Neuronal stem cell (in vitro differentiated cells): ENCODE measurements at regions not wholly inside any gene's neighbourhood (a gene's known extent, or its start where the extent isn't known, plus 50 kb on each side); places are given as distances from the start of the nearest gene placed in this dataset.

ENCODE experiments used
- DNase-seq: peaks from one replicate; pipeline ENCODE4 v3.0.0-alpha.2; 2013; ENCODE audit warnings: low spot score
- H2AFZ ChIP-seq: one replicate; pipeline ENCODE4 v1.6.1; 2013; ENCODE audit warnings: mild to moderate bottlenecking, low read length, inconsistent platforms
- H2AK5ac ChIP-seq: 2 replicates; pipeline ENCODE4 v1.6.1; 2013; ENCODE audit warnings: low read depth, mild to moderate bottlenecking, inconsistent platforms, low read length, moderate library complexity, mixed read lengths
- H2BK120ac ChIP-seq: 2 replicates; pipeline ENCODE4 v1.6.1; 2013; ENCODE audit warnings: low read depth, mild to moderate bottlenecking, inconsistent platforms, low read length, moderate library complexity, mixed read lengths
- H2BK12ac ChIP-seq: one replicate; pipeline ENCODE4 v1.6.1; 2013; ENCODE audit warnings: low read length, inconsistent platforms
- H2BK15ac ChIP-seq: 2 replicates; pipeline ENCODE4 v1.6.1; 2013; ENCODE audit warnings: mild to moderate bottlenecking, low read length, inconsistent platforms, mixed read lengths
- H2BK5ac ChIP-seq: one replicate; pipeline ENCODE4 v1.6.1; 2013; ENCODE audit warnings: inconsistent platforms, mild to moderate bottlenecking, low read length, moderate library complexity
- H3K14ac ChIP-seq: one replicate; pipeline ENCODE4 v1.6.1; 2013; ENCODE audit warnings: low read length, inconsistent platforms
- H3K18ac ChIP-seq: 2 replicates; pipeline ENCODE4 v1.6.1; 2013; ENCODE audit warnings: low read length, inconsistent platforms
- H3K23ac ChIP-seq: 2 replicates; pipeline ENCODE4 v1.6.1; 2013; ENCODE audit warnings: low read depth, mild to moderate bottlenecking, mixed read lengths, low read length, inconsistent platforms; ENCODE audit not compliant: poor library complexity
- H3K27ac ChIP-seq: replicated peaks from 3 replicates; pipeline ENCODE4 v1.5.1; 2013; ENCODE audit warnings: low read length, inconsistent platforms
- H3K27me3 ChIP-seq, 3 experiments: 2 replicates each; pipeline ENCODE4 v1.6.1; 2013; ENCODE audit warnings: low read length in 3 of 3, mild to moderate bottlenecking in 2 of 3, inconsistent platforms in 1 of 3, low read depth in 1 of 3, mixed read lengths in 1 of 3, moderate library complexity in 1 of 3; ENCODE audit not compliant: control insufficient read depth in 3 of 3, insufficient read depth in 3 of 3
- H3K36me3 ChIP-seq, 2 donors: replicated peaks in 1 of 2; 2 replicates each; pipeline ENCODE4 v1.6.1; 2013; ENCODE audit warnings: low read length in 2 of 2; ENCODE audit not compliant: control insufficient read depth in 2 of 2, insufficient read depth in 2 of 2
- H3K4ac ChIP-seq: 2 replicates; pipeline ENCODE4 v1.6.1; 2013; ENCODE audit warnings: inconsistent platforms, mild to moderate bottlenecking, low read length, moderate library complexity
- H3K4me1 ChIP-seq, 2 donors: 1 replicate in 1 of 2; 2 replicates in 1 of 2; pipeline ENCODE4 v1.6.1; 2013; ENCODE audit warnings: low read length in 2 of 2, low read depth in 1 of 2; ENCODE audit not compliant: control insufficient read depth in 2 of 2, insufficient read depth in 1 of 2
- H3K4me2 ChIP-seq: one replicate; pipeline ENCODE4 v1.6.1; 2013; ENCODE audit warnings: mild to moderate bottlenecking, low read length, inconsistent platforms; ENCODE audit not compliant: insufficient read depth, poor library complexity, severe bottlenecking
- H3K4me3 ChIP-seq, 2 donors: 2 replicates each; pipeline ENCODE4 v1.5.1; 2013; ENCODE audit warnings: low read length in 2 of 2, mild to moderate bottlenecking in 2 of 2, inconsistent platforms in 1 of 2, moderate library complexity in 1 of 2
- H3K79me1 ChIP-seq: one replicate; pipeline ENCODE4 v1.6.1; 2013; ENCODE audit warnings: low read depth, mild to moderate bottlenecking, inconsistent platforms, low read length, moderate library complexity
- H3K9ac ChIP-seq: one replicate; pipeline ENCODE4 v1.6.1; 2013; ENCODE audit warnings: mild to moderate bottlenecking, low read depth, low read length, inconsistent platforms; ENCODE audit not compliant: poor library complexity
- H3K9me3 ChIP-seq, 2 donors: replicated peaks in 1 of 2; 2 replicates each; pipeline versions ENCODE3 to v1.6.1; 2013; ENCODE audit warnings: low read length in 2 of 2, mild to moderate bottlenecking in 2 of 2, inconsistent platforms in 1 of 2, low read depth in 1 of 2, mixed read lengths in 1 of 2, moderate library complexity in 1 of 2; ENCODE audit not compliant: control insufficient read depth in 2 of 2, insufficient read depth in 1 of 2
- H4K8ac ChIP-seq: one replicate; pipeline ENCODE4 v1.6.1; 2013; ENCODE audit warnings: low read depth, mild to moderate bottlenecking, inconsistent platforms, low read length, moderate library complexity
- H4K91ac ChIP-seq: one replicate; pipeline ENCODE4 v1.6.1; 2013; ENCODE audit warnings: low read length, low read depth, mild to moderate bottlenecking, inconsistent platforms; ENCODE audit not compliant: poor library complexity
- WGBS, 2 donors: extraction: QIAGEN DNeasy Blood & Tissue Kit; methylation state at CpG; one replicate each; pipeline ENCODE4 v1.1.7; 2013; ENCODE audit warnings: missing lambda C conversion rate in 2 of 2, mixed read lengths in 1 of 2; ENCODE audit not compliant: insufficient read length in 2 of 2, insufficient replicate concordance in 1 of 2; ENCODE audit errors: extremely low coverage in 2 of 2; 5-methylcytosine and 5-hydroxymethylcytosine counted together

DNA sequence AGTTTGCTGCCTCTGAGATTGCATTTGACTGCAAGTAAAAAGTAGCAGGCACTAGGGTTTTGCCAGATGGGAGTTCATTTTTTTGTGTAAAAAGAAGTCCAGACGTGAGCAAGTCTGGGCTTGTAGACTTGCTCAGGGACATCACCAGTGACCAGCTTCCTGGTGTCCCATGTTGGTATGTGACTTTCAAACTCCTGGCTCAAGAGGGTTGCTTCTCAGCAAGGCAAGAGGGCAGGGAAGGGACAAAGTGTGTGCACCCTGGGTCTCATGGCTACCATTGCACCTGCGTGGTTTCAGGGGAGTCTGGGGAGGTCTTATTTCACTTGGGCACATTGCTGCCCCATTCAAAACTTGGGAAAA is 79.3 kb upstream of the ZNF716 start:
- Histone ChIP-seq H3K23ac (no peak overlapping the region), H3K4me2 (no peak overlapping the region)
- WGBS, 2 donors, result no CpG with 5 or more reads among the region's 2 CpGs

DNA sequence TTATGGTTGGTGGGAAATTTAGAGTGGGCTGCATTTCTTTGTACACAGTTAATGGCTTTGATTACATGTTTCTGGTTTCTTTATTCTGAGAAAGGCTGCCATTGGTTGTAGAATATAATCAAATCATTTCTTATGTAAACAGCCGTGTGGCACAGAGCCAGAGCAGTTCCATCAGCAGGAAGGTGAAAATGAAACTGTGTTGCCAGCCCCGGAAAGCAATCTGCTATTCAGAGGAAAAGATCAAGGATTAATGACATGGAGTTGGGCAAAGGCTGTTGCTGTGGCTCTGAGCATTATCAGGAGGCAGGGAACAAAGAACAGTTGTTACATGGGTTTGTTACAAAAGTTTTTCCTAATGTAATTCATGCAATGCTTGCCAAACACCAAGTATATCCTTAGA is 74.2 kb upstream of the ZNF716 start:
- H3K14ac ChIP-seq, result no peak overlapping the region
- H3K23ac ChIP-seq, result no peak overlapping the region
- peaks cover 0 to 39% of the 10 kb centered on the region in 2 donors for H3K9me3 ChIP-seq
- no peak overlapping the region for H2AFZ ChIP-seq
- H3K36me3 ChIP-seq, result no peaks in the 10 kb centered on the region
- H2BK120ac ChIP-seq, result no peak overlapping the region
- no CpG with 5 or more reads among the region's 2 CpGs for WGBS, 2 donors
- H3K27ac ChIP-seq, result no peak overlapping the region
- no peak overlapping the region for H2BK12ac ChIP-seq
- no peaks in the 10 kb centered on the region for H3K4me1 ChIP-seq
- H3K18ac ChIP-seq, result no peak overlapping the region
- H3K9ac ChIP-seq, result no peak overlapping the region
- H3K4me3 ChIP-seq, result no peak overlapping the region
- no peak overlapping the region for H4K8ac ChIP-seq
- H3K4me2 ChIP-seq, result no peak overlapping the region
- H3K27me3 ChIP-seq, result no peaks in the 10 kb centered on the region
- DNase-seq, result no peak
- no peak overlapping the region for H2AK5ac ChIP-seq
- no peak overlapping the region for H4K91ac ChIP-seq
- no peaks in the 10 kb centered on the region for H3K79me1 ChIP-seq
- no peak overlapping the region for H2BK15ac ChIP-seq
- no peak overlapping the region for H2BK5ac ChIP-seq
- H3K4ac ChIP-seq, result no peak overlapping the region

More for the DNA sequence above, 79.3 kb upstream of the ZNF716 start:
- no peak overlapping the region for H2AK5ac ChIP-seq
- no peaks in the 10 kb centered on the region for H3K4me1 ChIP-seq
- H3K9ac ChIP-seq, result no peak overlapping the region
- H3K14ac ChIP-seq, result no peak overlapping the region
- H2BK120ac ChIP-seq, result no peak overlapping the region
- no peaks in the 10 kb centered on the region for H3K36me3 ChIP-seq
- H2AFZ ChIP-seq, result no peak overlapping the region
- peak overlapping the region in 1 of 2 donors; percentile 50 for H3K4me3 ChIP-seq
- H4K8ac ChIP-seq, result no peak overlapping the region
- no peaks in the 10 kb centered on the region for H3K79me1 ChIP-seq
- no peak overlapping the region for H2BK15ac ChIP-seq
- no peak overlapping the region for H2BK12ac ChIP-seq
- no peak overlapping the region for H3K18ac ChIP-seq
- H4K91ac ChIP-seq, result no peak overlapping the region
- H3K27ac ChIP-seq, result no peak overlapping the region
- no peak overlapping the region for H3K4ac ChIP-seq
- no peaks in the 10 kb centered on the region for H3K27me3 ChIP-seq
- no peak overlapping the region for H2BK5ac ChIP-seq
- no peak for DNase-seq
- peaks cover 0 to 50% of the 10 kb centered on the region in 2 donors for H3K9me3 ChIP-seq

DNA sequence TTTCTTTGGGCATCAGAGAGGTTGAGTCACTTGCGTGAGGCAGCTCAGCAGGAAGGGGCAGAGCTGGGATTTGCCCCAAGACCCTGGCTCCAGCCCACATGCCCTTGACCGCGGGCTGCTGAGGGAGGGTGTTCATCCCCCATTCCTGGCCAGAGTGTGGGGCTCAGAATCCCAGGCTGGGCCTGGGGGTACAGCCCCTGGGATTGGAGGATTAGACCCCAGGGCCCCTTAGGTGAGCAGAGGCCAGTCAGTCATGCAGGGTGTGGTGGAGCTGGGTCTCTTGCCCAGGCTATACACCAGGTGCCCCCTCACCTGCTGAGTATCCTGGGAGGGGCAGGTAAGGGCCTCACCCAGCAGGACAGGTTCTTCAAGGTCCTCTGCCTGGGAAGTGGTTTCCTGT is 68.4 kb upstream of the ZNF716 start:
- Histone ChIP-seq H3K23ac (no peak overlapping the region), H3K4ac (no peak overlapping the region), H2BK120ac (no peak overlapping the region), H2BK5ac (no peak overlapping the region), H3K27ac (no peak overlapping the region), H4K8ac (no peak overlapping the region), H2AK5ac (no peak overlapping the region), H3K79me1 (peaks cover 3% of the 10 kb centered on the region), H3K4me2 (no peak overlapping the region), H3K4me3 (peak overlapping the region in 1 of 2 donors; percentile 41), H3K4me1 (no peaks in the 10 kb centered on the region), H2BK15ac (no peak overlapping the region), H3K9ac (no peak overlapping the region), H3K9me3 (peaks cover 0 to 56% of the 10 kb centered on the region in 2 donors), H3K14ac (no peak overlapping the region), H3K36me3 (no peaks in the 10 kb centered on the region), H2BK12ac (no peak overlapping the region), H2AFZ (no peak overlapping the region), H3K27me3 (no peaks in the 10 kb centered on the region), H3K18ac (no peak overlapping the region), H4K91ac (no peak overlapping the region)
- DNase-seq, result no peak
- WGBS, 2 donors, result no CpG with 5 or more reads among the region's 3 CpGs

DNA sequence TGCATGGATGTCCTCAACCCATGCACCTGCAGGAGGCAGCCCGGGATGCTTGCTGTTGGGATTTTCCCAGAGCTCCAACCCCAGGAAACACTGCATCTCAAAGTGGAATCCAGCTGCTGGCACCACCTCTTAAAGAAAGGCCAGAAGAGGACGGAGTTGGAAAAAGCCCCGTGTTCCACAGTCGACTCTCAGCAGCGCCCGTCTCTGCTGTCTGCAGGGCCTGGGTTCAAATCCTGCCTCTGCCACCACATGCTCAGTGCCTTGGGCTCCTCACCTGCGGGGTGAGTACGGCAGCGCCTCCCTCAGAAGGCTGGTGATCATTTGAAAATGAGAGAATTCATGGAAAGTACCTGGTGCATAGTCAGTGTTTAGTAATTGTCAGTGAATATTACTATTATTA is 65.6 kb upstream of the ZNF716 start:
- Histone ChIP-seq H3K4me1 (no peaks in the 10 kb centered on the region), H3K36me3 (no peaks in the 10 kb centered on the region), H3K4ac (no peak overlapping the region), H3K4me2 (no peak overlapping the region), H3K18ac (no peak overlapping the region), H2BK120ac (no peak overlapping the region), H3K79me1 (peaks cover 3% of the 10 kb centered on the region), H2AK5ac (no peak overlapping the region), H2BK5ac (no peak overlapping the region), H3K27ac (no peak overlapping the region), H3K9ac (no peak overlapping the region), H2BK15ac (no peak overlapping the region), H3K4me3 (no peak overlapping the region), H3K27me3 (no peaks in the 10 kb centered on the region), H2BK12ac (no peak overlapping the region), H3K23ac (no peak overlapping the region), H3K9me3 (peaks cover 0 to 59% of the 10 kb centered on the region in 2 donors), H4K8ac (no peak overlapping the region), H4K91ac (no peak overlapping the region), H3K14ac (no peak overlapping the region), H2AFZ (no peak overlapping the region)
- WGBS, 2 donors, result no CpG with 5 or more reads among the region's 9 CpGs
- DNase-seq, result no peak
